B cell (primary cell): ENCODE measurements at regions not wholly inside any gene's neighbourhood (a gene's known extent, or its start where the extent isn't known, plus 50 kb on each side); places are given as distances from the start of the nearest gene placed in this dataset.
"Not testable (repeated sequence)": the region's sequence is repeated elsewhere in the genome, so short reads cannot be mapped to it uniquely, and the experiment has no call there.

ENCODE experiments used
- ATAC-seq: fragments of 200-7000 bp; cut with Tn5 transposase; one replicate; pipeline ENCODE4 v1.10.0; 2021; ENCODE audit warnings: low read depth, mild to moderate bottlenecking, moderate number of reproducible peaks, moderate library complexity
- CTCF ChIA-PET: fragments of 350-600 bp; sonication (Branson Sonifier 250); formaldehyde crosslinking; loops from one replicate; lab custom pipeline; 2021; ENCODE audit warnings: antibody characterized with exemption, inconsistent platforms; lab: Charles Lee
- POLR2A ChIA-PET: fragments of 350-600 bp; sonication (Branson Sonifier 250); formaldehyde crosslinking; loops from one replicate; lab custom pipeline; 2021; ENCODE audit warnings: antibody characterized with exemption; lab: Charles Lee
- DNase-seq: peaks from one replicate; pipeline ENCODE4 v3.0.0; 2013
- H2AFZ ChIP-seq: 2 replicates; pipeline ENCODE4 v1.6.1; 2012; ENCODE audit warnings: mild to moderate bottlenecking, low read depth, low read length; ENCODE audit not compliant: insufficient read depth, poor library complexity, severe bottlenecking
- H3K27ac ChIP-seq, 2 donors: 1 replicate in 1 of 2; 2 replicates in 1 of 2; pipeline ENCODE4 v1.5.1; 2012 to 2013; ENCODE audit warnings: low read length in 2 of 2, mild to moderate bottlenecking in 2 of 2, moderate library complexity in 1 of 2
- H3K27me3 ChIP-seq, 4 experiments: fragments of 200-600 bp in 1 of 4; sonication (generic) in 1 of 4; replicated peaks in 1 of 4; 1 replicate in 2 of 4; 2 replicates in 2 of 4; pipeline versions ENCODE4 v1.6.1 to v1.7.0; 2013 to 2016; ENCODE audit warnings: low read length in 3 of 4, mild to moderate bottlenecking in 2 of 4, mixed read lengths in 1 of 4, moderate library complexity in 1 of 4; ENCODE audit not compliant: insufficient read depth in 4 of 4, control insufficient read depth in 3 of 4; ENCODE audit errors: control extremely low read depth in 1 of 4
- H3K36me3 ChIP-seq, 2 experiments: replicated peaks in 1 of 2; 1 replicate in 1 of 2; 2 replicates in 1 of 2; pipeline versions ENCODE4 v1.6.1 to v1.7.1; 2013; ENCODE audit warnings: low read length in 1 of 2; ENCODE audit not compliant: insufficient read depth in 2 of 2, control insufficient read depth in 1 of 2; ENCODE audit errors: control extremely low read depth in 1 of 2, extremely low read depth in 1 of 2
- H3K4me1 ChIP-seq, 2 donors: fragments of 200-600 bp in 1 of 2; sonication (generic) in 1 of 2; 1 replicate in 1 of 2; 2 replicates in 1 of 2; pipeline versions ENCODE4 v1.5.1 to v1.6.1; 2013 to 2017; ENCODE audit warnings: low read length in 2 of 2; ENCODE audit not compliant: control insufficient read depth in 2 of 2, insufficient read depth in 2 of 2
- H3K4me2 ChIP-seq: replicated peaks from 2 replicates; pipeline ENCODE3; 2012; ENCODE audit warnings: mild to moderate bottlenecking, low read depth, low read length; ENCODE audit not compliant: poor library complexity, severe bottlenecking
- H3K4me3 ChIP-seq, 5 experiments: fragments of 200-600 bp in 1 of 5; sonication (generic) in 1 of 5; 1 replicate in 3 of 5; 2 replicates in 2 of 5; pipeline versions ENCODE4 v1.5.1 to v1.7.0; 2011 to 2016; ENCODE audit warnings: low read length in 4 of 5, mild to moderate bottlenecking in 4 of 5, low read depth in 2 of 5, control low read depth in 1 of 5, moderate library complexity in 1 of 5; ENCODE audit not compliant: insufficient read depth in 1 of 5; ENCODE audit errors: control extremely low read depth in 1 of 5, extremely low read depth in 1 of 5
- H3K79me2 ChIP-seq: fragments of 200-600 bp; sonication (generic); one replicate; pipeline ENCODE4 v1.6.0; 2016; ENCODE audit warnings: low read length; ENCODE audit not compliant: control insufficient read depth, insufficient read depth
- H3K9ac ChIP-seq: fragments of 200-600 bp; sonication (generic); 2 replicates; pipeline ENCODE4 v1.6.1; 2017; ENCODE audit warnings: mild to moderate bottlenecking, low read length, moderate library complexity
- H3K9me3 ChIP-seq, 3 donors: one replicate each; pipeline versions ENCODE4 v1.6.1 to v1.7.1; 2013; ENCODE audit warnings: low read length in 2 of 3; ENCODE audit not compliant: control insufficient read depth in 2 of 3, insufficient read depth in 1 of 3; ENCODE audit errors: control extremely low read depth in 1 of 3
- H4K20me1 ChIP-seq: 2 replicates; pipeline ENCODE4 v1.6.0; 2012; ENCODE audit warnings: mild to moderate bottlenecking, low read length; ENCODE audit not compliant: insufficient read depth, control insufficient read depth, poor library complexity, severe bottlenecking
- H3K27ac Mint-ChIP-seq: one replicate; pipeline ENCODE4 v1.8.0; 2021; ENCODE audit warnings: mixed read lengths
- H3K27me3 Mint-ChIP-seq: one replicate; pipeline ENCODE4 v1.8.0; 2021; ENCODE audit warnings: mixed read lengths
- H3K4me1 Mint-ChIP-seq: one replicate; pipeline ENCODE4 v1.8.0; 2021; ENCODE audit warnings: mixed read lengths
- H3K4me3 Mint-ChIP-seq: one replicate; pipeline ENCODE4 v1.8.0; 2021; ENCODE audit warnings: mixed read lengths
- H3K9me3 Mint-ChIP-seq: one replicate; pipeline ENCODE4 v1.8.0; 2022; ENCODE audit warnings: mixed read lengths; ENCODE audit not compliant: insufficient read depth
- CTCF ChIP-seq: fragments of 200-600 bp; IDR thresholded peaks from one replicate; pipeline ENCODE4 v1.8.0; 2022; ENCODE audit warnings: antibody characterized with exemption, mild to moderate bottlenecking
- EZH2 ChIP-seq: IDR thresholded peaks from 2 replicates; pipeline ENCODE4 v1.6.1; 2012; ENCODE audit warnings: borderline replicate concordance, low read depth, mild to moderate bottlenecking, moderate library complexity, low read length; ENCODE audit not compliant: insufficient read depth, poor library complexity, severe bottlenecking
- WGBS: methylation state at CpG from one replicate; pipeline ENCODE4 v1.1.5; 2013; ENCODE audit warnings: missing lambda C conversion rate; ENCODE audit not compliant: insufficient coverage; 5-methylcytosine and 5-hydroxymethylcytosine counted together
- intact Hi-C: fragments of 100-400 bp; cut with micrococcal nuclease; formaldehyde crosslinking; loops from one replicate; pipeline ENCODE4 v1.10.0; 2022

DNA sequence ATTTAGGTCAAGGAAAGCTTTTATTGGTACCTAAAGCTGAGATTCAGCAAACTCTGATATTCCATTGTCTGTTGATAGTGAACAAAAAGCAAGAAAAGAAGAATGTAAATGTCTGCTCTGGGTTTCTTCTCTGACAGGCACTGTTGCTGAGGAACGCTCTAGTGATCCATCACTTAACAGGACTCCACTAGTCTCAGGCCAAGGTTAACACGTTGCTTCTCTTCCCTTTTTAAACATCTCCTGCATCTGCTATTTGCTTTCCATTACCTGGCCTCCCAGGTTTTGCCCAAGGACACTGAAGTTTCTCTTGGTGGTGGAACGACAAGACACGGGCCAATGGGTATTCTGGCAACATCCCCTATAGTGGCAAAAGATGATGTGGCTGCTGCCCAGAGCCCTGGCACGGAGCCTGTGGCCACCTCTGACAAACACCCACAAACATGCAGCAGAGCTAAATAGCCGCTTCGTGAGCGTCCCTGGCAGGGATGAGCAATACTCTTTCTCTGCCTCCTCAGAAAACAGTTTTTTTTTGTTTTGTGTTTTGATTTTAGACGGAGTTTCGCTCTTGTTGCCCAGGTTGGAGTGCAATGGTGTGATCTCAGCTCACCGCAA is 97.8 kb upstream of the AKAP13 start:
- Mint-ChIP-seq H3K4me1 (peaks cover 27% of the 10 kb centered on the region), H3K9me3 (no peaks in the 10 kb centered on the region), H3K4me3 (no peak overlapping the region), H3K27me3 (no peaks in the 10 kb centered on the region), H3K27ac (no peak overlapping the region)
- H3K4me2 ChIP-seq, result no peak overlapping the region
- ChIA-PET CTCF (interaction anchor here (1.3 kb wide), 1 partner anchor 132 kb away, joined by 3 read pairs; no protein-coding TSS in a partner anchor), POLR2A (no interaction called here)
- H3K79me2 ChIP-seq, result no peaks in the 10 kb centered on the region
- no peak overlapping the region for H3K27ac ChIP-seq
- no peaks in the 10 kb centered on the region for H4K20me1 ChIP-seq
- no peak overlapping the region for H3K9ac ChIP-seq
- H3K36me3 ChIP-seq, result no peaks in the 10 kb centered on the region
- H3K9me3 ChIP-seq, result no peaks in the 10 kb centered on the region
- TF ChIP-seq CTCF (no peak), EZH2 (no peak)
- peaks cover 0 to 15% of the 10 kb centered on the region in 2 donors for H3K4me1 ChIP-seq
- intact Hi-C loops, result no loop called here
- 100% methylated on average over 6 of the region's 11 CpGs for WGBS
- ATAC-seq, result no peak
- no peaks in the 10 kb centered on the region for H3K27me3 ChIP-seq
- no peak overlapping the region for H2AFZ ChIP-seq
- DNase-seq, result no peak
- no peak overlapping the region for H3K4me3 ChIP-seq

GRCh38 chr15:85283815-85284214 is 96.6 kb upstream of the AKAP13 start:
- not testable (repeated sequence) for H3K9me3 ChIP-seq

More at GRCh38 chr15:85283815-85284214, 96.6 kb upstream of the AKAP13 start:
- H3K4me2 ChIP-seq, DNase-seq, H3K27me3 ChIP-seq, H3K9me3 Mint-ChIP-seq, H3K36me3 ChIP-seq, H3K79me2 ChIP-seq, H3K9ac ChIP-seq, intact Hi-C loops, H3K27me3 Mint-ChIP-seq, H2AFZ ChIP-seq, H3K27ac ChIP-seq, CTCF ChIA-PET, POLR2A ChIA-PET, H4K20me1 ChIP-seq, H3K4me3 ChIP-seq: not testable (repeated sequence)
- WGBS, result 40% methylated on average over 1 of the region's 5 CpGs
- H3K27ac Mint-ChIP-seq, result peak overlapping the region; percentile 17
- H3K4me3 Mint-ChIP-seq, result peak overlapping the region; percentile 38
- H3K4me1 Mint-ChIP-seq, result peaks cover 27% of the 10 kb centered on the region
- H3K4me1 ChIP-seq, result peaks cover 0 to 15% of the 10 kb centered on the region in 2 donors
- peak; percentile 79 for ATAC-seq
